Left ventricle myocardium inferior (tissue), 1 donor: ENCODE measurements at regions not wholly inside any gene's neighbourhood (a gene's known extent, or its start where the extent isn't known, plus 50 kb on each side); places are given as distances from the start of the nearest gene placed in this dataset.

ENCODE experiments used
- DNase-seq: peaks from one replicate; pipeline ENCODE4 v3.0.0-alpha.2; 2020
- H3K27ac ChIP-seq: fragments of 200-600 bp; replicated peaks from 2 replicates; pipeline ENCODE4 v1.8.0; 2021
- H3K27me3 ChIP-seq: fragments of 200-600 bp; 2 replicates; pipeline ENCODE4 v1.8.0; 2021; ENCODE audit warnings: low read depth
- H3K36me3 ChIP-seq: fragments of 200-600 bp; 2 replicates; pipeline ENCODE4 v1.8.0; 2021
- H3K4me1 ChIP-seq: fragments of 200-600 bp; 2 replicates; pipeline ENCODE4 v1.8.0; 2021
- H3K4me3 ChIP-seq: fragments of 200-600 bp; 2 replicates; pipeline ENCODE4 v1.8.0; 2021; ENCODE audit warnings: mild to moderate bottlenecking, moderate library complexity
- H3K9me3 ChIP-seq: fragments of 200-600 bp; replicated peaks from 2 replicates; pipeline ENCODE4 v1.8.0; 2021
- intact Hi-C: fragments of 100-400 bp; cut with micrococcal nuclease; formaldehyde crosslinking; loops from one replicate; pipeline ENCODE4 v1.11.0; 2022
- TF ChIP-seq, protein P1 (sequence below): fragments of 200-600 bp; IDR thresholded peaks from 2 replicates; pipeline ENCODE4 v1.8.0; 2021; ENCODE audit warnings: antibody characterized with exemption, mild to moderate bottlenecking, borderline replicate concordance
- donor health status: DM: no; HTN: yes; CAD: no; lungs with severe emphysema.

DNA sequence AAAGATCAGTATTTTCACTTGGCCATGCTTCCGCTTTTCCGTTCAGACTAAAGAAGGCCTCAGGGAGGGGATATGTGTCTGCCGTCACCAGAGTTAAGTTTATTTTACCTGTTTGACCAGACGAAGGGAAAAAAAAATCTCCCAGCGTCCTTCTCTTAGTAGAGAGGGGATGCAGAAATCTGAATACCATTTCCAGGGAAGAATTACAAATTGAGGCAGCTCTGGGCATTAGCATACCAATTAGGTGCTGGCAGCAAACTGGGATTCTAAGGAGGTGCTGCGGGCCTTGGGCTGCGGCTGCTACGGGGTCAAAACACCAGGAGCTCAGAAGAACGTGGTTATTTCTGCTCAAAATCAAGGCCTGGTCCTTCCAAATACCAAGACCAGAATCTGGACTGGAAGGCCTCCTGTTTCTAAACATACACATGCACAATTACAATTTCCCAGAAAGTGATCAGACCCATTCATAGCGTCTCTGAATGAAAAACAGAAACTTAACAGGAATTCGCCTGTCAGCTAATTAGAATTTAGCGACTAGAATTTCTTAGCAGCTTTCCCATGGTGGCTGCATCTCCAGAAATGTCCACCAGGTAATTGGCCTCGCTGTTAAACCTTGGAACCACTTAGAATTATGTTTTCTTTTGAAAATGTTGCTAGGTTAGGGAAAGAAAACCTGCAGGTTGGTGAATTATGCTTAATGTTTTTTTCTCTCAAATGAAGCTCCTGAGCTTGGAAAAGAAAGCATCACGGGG, 617.0 kb downstream of the VRK1 start:
- Histone ChIP-seq H3K4me1 (peaks cover 13% of the 10 kb centered on the region), H3K36me3 (no peaks in the 10 kb centered on the region), H3K27me3 (peaks cover 100% of the 10 kb centered on the region), H3K27ac (no peak overlapping the region), H3K4me3 (no peak overlapping the region), H3K9me3 (no peaks in the 10 kb centered on the region)
- TF ChIP-seq, protein P1, sequence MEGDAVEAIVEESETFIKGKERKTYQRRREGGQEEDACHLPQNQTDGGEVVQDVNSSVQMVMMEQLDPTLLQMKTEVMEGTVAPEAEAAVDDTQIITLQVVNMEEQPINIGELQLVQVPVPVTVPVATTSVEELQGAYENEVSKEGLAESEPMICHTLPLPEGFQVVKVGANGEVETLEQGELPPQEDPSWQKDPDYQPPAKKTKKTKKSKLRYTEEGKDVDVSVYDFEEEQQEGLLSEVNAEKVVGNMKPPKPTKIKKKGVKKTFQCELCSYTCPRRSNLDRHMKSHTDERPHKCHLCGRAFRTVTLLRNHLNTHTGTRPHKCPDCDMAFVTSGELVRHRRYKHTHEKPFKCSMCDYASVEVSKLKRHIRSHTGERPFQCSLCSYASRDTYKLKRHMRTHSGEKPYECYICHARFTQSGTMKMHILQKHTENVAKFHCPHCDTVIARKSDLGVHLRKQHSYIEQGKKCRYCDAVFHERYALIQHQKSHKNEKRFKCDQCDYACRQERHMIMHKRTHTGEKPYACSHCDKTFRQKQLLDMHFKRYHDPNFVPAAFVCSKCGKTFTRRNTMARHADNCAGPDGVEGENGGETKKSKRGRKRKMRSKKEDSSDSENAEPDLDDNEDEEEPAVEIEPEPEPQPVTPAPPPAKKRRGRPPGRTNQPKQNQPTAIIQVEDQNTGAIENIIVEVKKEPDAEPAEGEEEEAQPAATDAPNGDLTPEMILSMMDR, result no peak
- no peak for DNase-seq
- intact Hi-C loops, result no loop called here

DNA sequence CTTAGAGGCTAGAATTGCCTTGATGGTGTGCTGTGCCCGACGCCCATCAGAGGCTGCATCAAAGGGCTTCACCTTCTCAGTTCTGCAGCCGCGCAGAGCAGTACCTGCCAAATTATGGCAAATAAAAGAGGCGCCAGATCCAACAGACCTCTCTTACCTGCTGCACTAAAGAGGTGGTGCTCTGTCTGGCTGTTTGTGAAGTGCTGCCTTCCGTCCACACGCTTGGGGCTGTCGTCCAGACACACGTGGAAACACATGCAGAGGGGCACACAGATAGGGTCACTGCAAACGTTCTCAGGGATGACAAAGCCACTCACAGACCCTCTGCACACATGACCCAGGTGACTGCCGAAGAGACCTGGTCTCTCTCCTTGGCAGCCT, 617.5 kb downstream of the VRK1 start:
- Histone ChIP-seq H3K36me3 (no peaks in the 10 kb centered on the region), H3K9me3 (no peaks in the 10 kb centered on the region), H3K27me3 (peaks cover 99% of the 10 kb centered on the region), H3K4me1 (peaks cover 13% of the 10 kb centered on the region), H3K4me3 (no peak overlapping the region), H3K27ac (no peak overlapping the region)
- no peak for DNase-seq
- intact Hi-C loops, result no loop called here
- TF ChIP-seq, protein P1, result no peak

- no peaks in the 10 kb centered on the region for H3K36me3 ChIP-seq
- H3K9me3 ChIP-seq, result no peaks in the 10 kb centered on the region
- peaks cover 89% of the 10 kb centered on the region for H3K27me3 ChIP-seq
- intact Hi-C loops, result no loop called here
- H3K4me3 ChIP-seq, result no peak overlapping the region
- TF ChIP-seq, protein P1, result no peak
- DNase-seq, result no peak
- H3K27ac ChIP-seq, result no peak overlapping the region
- H3K4me1 ChIP-seq, result peaks cover 13% of the 10 kb centered on the region
Observed at GRCh38 chr14:97415907-97416306, 618.7 kb downstream of the VRK1 start.

- H3K36me3 ChIP-seq, result no peaks in the 10 kb centered on the region
- intact Hi-C loops, result no loop called here
- H3K4me1 ChIP-seq, result peaks cover 13% of the 10 kb centered on the region
- no peak overlapping the region for H3K4me3 ChIP-seq
- no peak for DNase-seq
- TF ChIP-seq, protein P1, result no peak
- H3K9me3 ChIP-seq, result no peaks in the 10 kb centered on the region
- peaks cover 82% of the 10 kb centered on the region for H3K27me3 ChIP-seq
- H3K27ac ChIP-seq, result no peak overlapping the region
Observed at GRCh38 chr14:97416550-97416949, 619.4 kb downstream of the VRK1 start.

DNA sequence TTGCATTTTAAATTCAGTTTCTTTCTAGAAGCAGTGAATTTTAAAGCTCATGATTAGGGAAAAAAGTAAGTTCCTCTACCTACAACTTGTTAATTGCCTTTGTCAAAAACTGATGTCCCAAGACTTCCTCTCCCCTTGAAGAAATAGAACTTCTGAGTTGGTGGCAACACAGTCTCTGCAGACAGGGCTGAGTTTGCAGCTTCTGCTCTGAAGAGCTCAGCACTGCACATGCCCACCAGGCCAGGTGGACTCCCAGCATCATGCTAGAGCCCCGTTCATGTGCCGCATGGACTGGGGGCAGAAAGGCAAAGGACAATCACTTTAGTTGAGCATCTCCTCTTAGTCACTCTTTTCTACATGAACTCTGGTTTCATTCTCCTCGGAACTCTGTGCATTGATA, 620.1 kb downstream of the VRK1 start:
- no peaks in the 10 kb centered on the region for H3K9me3 ChIP-seq
- intact Hi-C loops, result no loop called here
- H3K36me3 ChIP-seq, result no peaks in the 10 kb centered on the region
- DNase-seq, result no peak
- no peak overlapping the region for H3K4me3 ChIP-seq
- TF ChIP-seq, protein P1, result no peak
- no peak overlapping the region for H3K27ac ChIP-seq
- H3K27me3 ChIP-seq, result peaks cover 78% of the 10 kb centered on the region
- peaks cover 13% of the 10 kb centered on the region for H3K4me1 ChIP-seq
